Transverse colon (tissue), 4 donors: ENCODE measurements at regions not wholly inside any gene's neighbourhood (a gene's known extent, or its start where the extent isn't known, plus 50 kb on each side); places are given as distances from the start of the nearest gene placed in this dataset.

ENCODE experiments used
- POLR2AphosphoS5 ChIP-seq, 3 donors: sonication (generic); formaldehyde crosslinking; IDR thresholded peaks; one replicate each; pipeline ENCODE4 v1.6.1; 2016; ENCODE audit warnings: antibody characterized with exemption in 3 of 3
- TF ChIP-seq, protein P1 (sequence below), 5 experiments: fragments of 200-600 bp in 3 of 5; fragments of 450-650 bp in 2 of 5; sonication (generic) in 3 of 5; IDR thresholded peaks; 1 replicate in 2 of 5; 2 replicates in 3 of 5; pipeline ENCODE4 v1.5.1; 2016 to 2017; ENCODE audit warnings: antibody characterized with exemption in 5 of 5, inconsistent platforms in 3 of 5, mild to moderate bottlenecking in 2 of 5, moderate library complexity in 1 of 5

DNA sequence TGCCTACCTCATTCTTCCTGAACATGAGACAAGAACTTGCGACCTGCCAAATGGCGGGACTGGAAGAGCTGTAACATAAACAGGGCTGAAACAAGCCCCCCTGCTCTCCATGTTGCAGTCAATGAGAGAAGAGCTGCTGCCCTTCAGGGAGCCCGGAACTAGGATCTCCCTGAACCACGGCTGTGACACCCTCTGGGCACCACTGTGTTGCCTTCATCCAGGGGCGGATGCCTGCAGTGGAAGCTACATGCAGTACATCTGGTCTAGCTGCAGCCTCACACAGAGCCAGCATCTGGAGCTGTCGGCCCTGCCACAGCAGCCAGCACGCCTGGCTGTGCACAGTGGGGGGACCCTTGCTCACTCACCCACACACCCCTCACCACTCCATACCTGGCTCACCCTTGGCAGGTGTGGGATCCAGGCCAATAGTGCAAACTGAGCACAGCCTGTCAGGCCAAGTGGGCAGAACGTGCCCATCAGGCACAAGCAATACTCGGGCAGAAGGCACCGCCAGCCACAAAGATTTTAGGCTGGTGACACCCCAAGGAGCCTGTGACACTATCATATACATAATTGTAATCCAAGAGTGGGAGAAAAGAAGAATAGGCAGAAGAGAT, 451.3 kb downstream of the HTR1B start:
- TF ChIP-seq, protein P1, sequence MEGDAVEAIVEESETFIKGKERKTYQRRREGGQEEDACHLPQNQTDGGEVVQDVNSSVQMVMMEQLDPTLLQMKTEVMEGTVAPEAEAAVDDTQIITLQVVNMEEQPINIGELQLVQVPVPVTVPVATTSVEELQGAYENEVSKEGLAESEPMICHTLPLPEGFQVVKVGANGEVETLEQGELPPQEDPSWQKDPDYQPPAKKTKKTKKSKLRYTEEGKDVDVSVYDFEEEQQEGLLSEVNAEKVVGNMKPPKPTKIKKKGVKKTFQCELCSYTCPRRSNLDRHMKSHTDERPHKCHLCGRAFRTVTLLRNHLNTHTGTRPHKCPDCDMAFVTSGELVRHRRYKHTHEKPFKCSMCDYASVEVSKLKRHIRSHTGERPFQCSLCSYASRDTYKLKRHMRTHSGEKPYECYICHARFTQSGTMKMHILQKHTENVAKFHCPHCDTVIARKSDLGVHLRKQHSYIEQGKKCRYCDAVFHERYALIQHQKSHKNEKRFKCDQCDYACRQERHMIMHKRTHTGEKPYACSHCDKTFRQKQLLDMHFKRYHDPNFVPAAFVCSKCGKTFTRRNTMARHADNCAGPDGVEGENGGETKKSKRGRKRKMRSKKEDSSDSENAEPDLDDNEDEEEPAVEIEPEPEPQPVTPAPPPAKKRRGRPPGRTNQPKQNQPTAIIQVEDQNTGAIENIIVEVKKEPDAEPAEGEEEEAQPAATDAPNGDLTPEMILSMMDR (IDR thresholded peaks at IDR 0.05): no peak
- TF ChIP-seq POLR2AphosphoS5 (IDR thresholded peaks at IDR 0.05): no peak
